Prostate gland (tissue), 2 donors: ENCODE measurements at regions not wholly inside any gene's neighbourhood (a gene's known extent, or its start where the extent isn't known, plus 50 kb on each side); places are given as distances from the start of the nearest gene placed in this dataset.

Experiments used
- POLR2A ChIP-seq: fragments of 450-650 bp; IDR thresholded peaks from one replicate; pipeline ENCODE4 v1.6.1; 2016; ENCODE audit warnings: antibody characterized with exemption, mild to moderate bottlenecking
- POLR2AphosphoS5 ChIP-seq: sonication (generic); formaldehyde crosslinking; IDR thresholded peaks from one replicate; pipeline ENCODE4 v1.6.1; 2017; ENCODE audit warnings: antibody characterized with exemption
- TF ChIP-seq, protein P1 (sequence below), 4 experiments: fragments of 200-600 bp in 2 of 4; fragments of 450-650 bp in 2 of 4; sonication (generic) in 2 of 4; IDR thresholded peaks; 1 replicate in 3 of 4; 2 replicates in 1 of 4; pipeline ENCODE4 v1.5.1; 2016 to 2019; ENCODE audit warnings: antibody characterized with exemption in 4 of 4, mild to moderate bottlenecking in 2 of 4, moderate library complexity in 2 of 4

DNA sequence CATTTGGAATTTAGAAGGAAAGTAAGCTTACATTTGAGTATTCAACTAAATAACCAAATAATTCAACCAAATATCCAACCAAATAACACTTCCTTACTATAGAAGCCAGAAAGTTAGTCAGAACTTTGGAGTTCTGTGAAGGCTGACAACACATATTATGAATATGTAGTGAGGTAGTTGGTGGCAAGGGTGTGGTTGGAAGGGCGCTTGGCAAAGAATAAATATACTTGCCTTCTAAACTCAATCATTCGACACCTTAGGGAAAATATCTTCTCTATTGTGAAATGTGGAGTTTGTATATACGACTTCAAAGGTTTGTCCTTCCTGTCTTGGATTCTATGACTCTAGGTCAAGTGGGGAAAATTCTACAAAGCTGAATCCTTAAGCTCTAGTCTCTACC, 111.7 kb upstream of the OSTN start:
- TF ChIP-seq POLR2AphosphoS5, result no peak
- TF ChIP-seq, protein P1, sequence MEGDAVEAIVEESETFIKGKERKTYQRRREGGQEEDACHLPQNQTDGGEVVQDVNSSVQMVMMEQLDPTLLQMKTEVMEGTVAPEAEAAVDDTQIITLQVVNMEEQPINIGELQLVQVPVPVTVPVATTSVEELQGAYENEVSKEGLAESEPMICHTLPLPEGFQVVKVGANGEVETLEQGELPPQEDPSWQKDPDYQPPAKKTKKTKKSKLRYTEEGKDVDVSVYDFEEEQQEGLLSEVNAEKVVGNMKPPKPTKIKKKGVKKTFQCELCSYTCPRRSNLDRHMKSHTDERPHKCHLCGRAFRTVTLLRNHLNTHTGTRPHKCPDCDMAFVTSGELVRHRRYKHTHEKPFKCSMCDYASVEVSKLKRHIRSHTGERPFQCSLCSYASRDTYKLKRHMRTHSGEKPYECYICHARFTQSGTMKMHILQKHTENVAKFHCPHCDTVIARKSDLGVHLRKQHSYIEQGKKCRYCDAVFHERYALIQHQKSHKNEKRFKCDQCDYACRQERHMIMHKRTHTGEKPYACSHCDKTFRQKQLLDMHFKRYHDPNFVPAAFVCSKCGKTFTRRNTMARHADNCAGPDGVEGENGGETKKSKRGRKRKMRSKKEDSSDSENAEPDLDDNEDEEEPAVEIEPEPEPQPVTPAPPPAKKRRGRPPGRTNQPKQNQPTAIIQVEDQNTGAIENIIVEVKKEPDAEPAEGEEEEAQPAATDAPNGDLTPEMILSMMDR (IDR thresholded peaks at IDR 0.05), result no peak
- TF ChIP-seq POLR2A, result no peak
